ENCODE measurements at regions not wholly inside any gene's neighbourhood (a gene's known extent, or its start where the extent isn't known, plus 50 kb on each side); places are given as distances from the start of the nearest gene placed in this dataset.

DNA sequence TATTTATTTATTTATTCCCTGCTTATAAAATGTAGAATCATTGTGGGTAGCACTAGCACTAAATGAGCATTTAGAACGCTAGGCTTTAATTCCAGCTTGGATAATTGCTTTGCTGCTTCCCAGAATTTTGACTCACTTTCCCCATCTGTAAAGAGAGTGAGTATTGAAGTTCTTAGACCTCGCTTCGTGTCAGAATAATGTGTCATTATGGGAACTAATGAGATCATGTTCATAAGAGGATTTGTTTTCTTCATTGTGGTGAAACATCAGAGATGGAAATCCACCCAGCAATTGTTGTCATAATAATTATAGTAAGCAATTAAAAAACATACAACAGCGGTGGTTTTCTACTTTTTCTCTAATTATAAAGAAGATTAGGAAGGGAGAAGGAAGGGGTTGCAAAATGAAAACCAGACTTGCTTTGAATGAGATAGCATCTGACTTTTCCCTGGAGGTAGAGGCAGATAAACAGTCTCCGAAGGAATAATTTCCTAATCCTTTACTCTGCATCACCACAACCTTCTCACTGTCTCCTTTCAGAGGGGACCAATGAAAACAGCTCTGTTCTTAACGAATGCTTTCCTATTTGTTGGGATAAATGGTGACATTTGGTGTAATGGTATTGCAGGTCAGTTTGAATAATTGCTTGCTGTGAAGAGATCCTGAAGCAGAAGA is 86.8 kb upstream of the ARHGAP5 start:
- Histone ChIP-seq H2AFZ (ENCODE audit: low read length) (no peak overlapping the region), H3K4me3 (ENCODE audit: low read length) (no peak overlapping the region), H4K20me1 (ENCODE audit: insufficient read depth, low read depth, low read length) (no peaks in the 10 kb centered on the region), H3K9me3 (ENCODE audit: low read length) (no peaks in the 10 kb centered on the region), H3K9me2 (replicated peaks; ENCODE audit: insufficient read depth, low read length) (no peaks in the 10 kb centered on the region), H3K27me3 (ENCODE audit: low read length) (no peaks in the 10 kb centered on the region), H3K4me2 (ENCODE audit: low read depth, low read length, poor library complexity, severe bottlenecking) (no peak overlapping the region), H3K36me3 (ENCODE audit: insufficient read depth, low read length) (no peaks in the 10 kb centered on the region), H3K79me2 (ENCODE audit: low read length) (no peaks in the 10 kb centered on the region), H3K9ac (ENCODE audit: low read length) (no peak overlapping the region), H3K4me1 (ENCODE audit: low read length) (no peaks in the 10 kb centered on the region), H3K27ac (ENCODE audit: low read length) (no peak overlapping the region)
- no peak for DNase-seq

DNA sequence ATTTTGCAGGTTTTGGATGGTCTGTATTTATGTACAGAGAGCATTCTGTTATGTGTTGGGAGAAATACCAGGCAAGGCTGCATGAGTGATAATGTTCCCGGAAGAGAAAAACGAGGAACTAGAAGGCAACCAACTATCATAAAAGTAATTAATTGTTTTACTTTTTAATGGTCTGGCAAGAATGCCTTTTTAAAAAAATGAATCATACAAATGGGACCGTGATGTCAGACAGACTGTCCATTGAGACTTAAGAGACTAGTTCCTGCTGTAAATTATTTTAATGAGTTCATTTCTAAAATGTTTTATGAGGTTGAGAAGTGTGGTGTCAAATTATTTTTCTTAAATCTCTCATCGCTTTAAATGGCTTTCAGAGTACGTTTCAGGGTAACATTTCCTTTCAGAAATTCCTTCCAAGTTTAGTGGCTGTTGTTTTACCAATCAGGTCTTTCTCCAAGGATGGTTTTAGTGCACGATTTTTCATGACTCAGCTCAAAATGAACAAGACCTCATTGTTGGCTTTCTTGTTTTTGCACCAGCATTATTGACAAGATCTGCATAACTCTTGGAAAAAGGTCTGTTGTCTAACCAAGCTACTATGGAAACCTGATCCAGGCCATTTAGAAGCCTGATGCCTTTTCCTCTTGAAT is 86.1 kb upstream of the ARHGAP5 start:
- Histone ChIP-seq H4K20me1 (ENCODE audit: insufficient read depth, low read depth, low read length) (no peaks in the 10 kb centered on the region), H3K9me2 (replicated peaks; ENCODE audit: insufficient read depth, low read length) (no peaks in the 10 kb centered on the region), H2AFZ (ENCODE audit: low read length) (no peak overlapping the region), H3K4me3 (ENCODE audit: low read length) (no peak overlapping the region), H3K9me3 (ENCODE audit: low read length) (no peaks in the 10 kb centered on the region), H3K27me3 (ENCODE audit: low read length) (no peaks in the 10 kb centered on the region), H3K4me2 (ENCODE audit: low read depth, low read length, poor library complexity, severe bottlenecking) (no peak overlapping the region), H3K4me1 (ENCODE audit: low read length) (no peaks in the 10 kb centered on the region), H3K36me3 (ENCODE audit: insufficient read depth, low read length) (no peaks in the 10 kb centered on the region), H3K27ac (ENCODE audit: low read length) (no peak overlapping the region), H3K79me2 (ENCODE audit: low read length) (no peaks in the 10 kb centered on the region), H3K9ac (ENCODE audit: low read length) (no peak overlapping the region)
- no peak for DNase-seq

DNA sequence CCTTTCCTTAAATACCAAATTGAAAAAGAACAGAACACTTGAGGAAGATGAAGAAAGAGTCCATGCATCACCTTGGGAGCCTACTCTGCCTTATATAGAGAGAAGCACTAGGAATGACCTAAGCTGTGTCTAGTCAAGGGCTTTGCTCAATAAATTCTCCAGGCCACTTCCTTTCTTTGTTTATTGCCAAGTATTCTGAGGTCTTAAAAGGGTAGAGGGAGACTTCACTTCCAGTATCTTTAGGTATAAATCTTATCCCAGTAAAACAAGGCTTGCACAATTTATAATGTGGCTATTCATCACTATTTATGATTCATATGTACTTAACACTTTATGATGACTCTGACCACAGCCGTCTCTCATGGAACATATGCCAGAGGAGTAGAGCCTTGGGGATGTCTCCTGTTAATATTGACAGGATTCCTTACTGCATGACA is 85.1 kb upstream of the ARHGAP5 start:
- Histone ChIP-seq H3K27ac (ENCODE audit: low read length) (no peak overlapping the region), H3K79me2 (ENCODE audit: low read length) (no peaks in the 10 kb centered on the region), H2AFZ (ENCODE audit: low read length) (no peak overlapping the region), H3K4me1 (ENCODE audit: low read length) (no peaks in the 10 kb centered on the region), H3K4me3 (ENCODE audit: low read length) (no peak overlapping the region), H3K9me3 (ENCODE audit: low read length) (no peaks in the 10 kb centered on the region), H3K9me2 (replicated peaks; ENCODE audit: insufficient read depth, low read length) (no peaks in the 10 kb centered on the region), H3K4me2 (ENCODE audit: low read depth, low read length, poor library complexity, severe bottlenecking) (no peak overlapping the region), H3K9ac (ENCODE audit: low read length) (no peak overlapping the region), H4K20me1 (ENCODE audit: insufficient read depth, low read depth, low read length) (no peaks in the 10 kb centered on the region), H3K27me3 (ENCODE audit: low read length) (no peaks in the 10 kb centered on the region), H3K36me3 (ENCODE audit: insufficient read depth, low read length) (no peaks in the 10 kb centered on the region)
- DNase-seq = no peak

DNA sequence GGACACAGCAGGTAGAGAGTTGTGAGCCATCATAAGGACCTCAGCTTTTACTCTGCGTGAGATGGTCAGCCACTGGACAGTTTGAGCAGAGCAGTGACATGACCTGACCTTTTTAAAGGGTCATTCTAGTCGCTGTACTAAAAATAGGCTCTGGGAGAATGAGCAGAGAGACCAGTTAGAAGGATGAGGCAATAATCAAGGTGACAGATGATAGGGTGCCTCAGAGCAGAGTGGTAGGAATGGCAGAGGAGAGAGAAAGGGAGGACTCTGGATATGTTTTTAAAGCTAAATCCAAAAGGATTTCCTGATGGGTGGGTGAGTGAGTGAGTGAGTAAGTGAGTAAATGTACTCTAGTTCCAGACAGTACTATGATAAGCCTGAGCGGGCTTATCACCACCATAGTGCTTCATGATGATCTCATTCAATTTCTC is 83.6 kb upstream of the ARHGAP5 start:
- H3K4me3 ChIP-seq (ENCODE audit: low read length) = no peak overlapping the region
- H2AFZ ChIP-seq (ENCODE audit: low read length) = no peak overlapping the region
- no peaks in the 10 kb centered on the region for H3K9me3 ChIP-seq (ENCODE audit: low read length)
- no peaks in the 10 kb centered on the region for H3K27me3 ChIP-seq (ENCODE audit: low read length)
- H3K4me1 ChIP-seq (ENCODE audit: low read length) = no peaks in the 10 kb centered on the region
- H3K9me2 ChIP-seq (replicated peaks; ENCODE audit: insufficient read depth, low read length) = no peaks in the 10 kb centered on the region
- H3K79me2 ChIP-seq (ENCODE audit: low read length) = no peaks in the 10 kb centered on the region
- H4K20me1 ChIP-seq (ENCODE audit: insufficient read depth, low read depth, low read length) = no peaks in the 10 kb centered on the region
- H3K4me2 ChIP-seq (ENCODE audit: low read depth, low read length, poor library complexity, severe bottlenecking) = no peak overlapping the region
- H3K27ac ChIP-seq (ENCODE audit: low read length) = no peak overlapping the region
- no peaks in the 10 kb centered on the region for H3K36me3 ChIP-seq (ENCODE audit: insufficient read depth, low read length)
- DNase-seq = no peak
- no peak overlapping the region for H3K9ac ChIP-seq (ENCODE audit: low read length)

DNA sequence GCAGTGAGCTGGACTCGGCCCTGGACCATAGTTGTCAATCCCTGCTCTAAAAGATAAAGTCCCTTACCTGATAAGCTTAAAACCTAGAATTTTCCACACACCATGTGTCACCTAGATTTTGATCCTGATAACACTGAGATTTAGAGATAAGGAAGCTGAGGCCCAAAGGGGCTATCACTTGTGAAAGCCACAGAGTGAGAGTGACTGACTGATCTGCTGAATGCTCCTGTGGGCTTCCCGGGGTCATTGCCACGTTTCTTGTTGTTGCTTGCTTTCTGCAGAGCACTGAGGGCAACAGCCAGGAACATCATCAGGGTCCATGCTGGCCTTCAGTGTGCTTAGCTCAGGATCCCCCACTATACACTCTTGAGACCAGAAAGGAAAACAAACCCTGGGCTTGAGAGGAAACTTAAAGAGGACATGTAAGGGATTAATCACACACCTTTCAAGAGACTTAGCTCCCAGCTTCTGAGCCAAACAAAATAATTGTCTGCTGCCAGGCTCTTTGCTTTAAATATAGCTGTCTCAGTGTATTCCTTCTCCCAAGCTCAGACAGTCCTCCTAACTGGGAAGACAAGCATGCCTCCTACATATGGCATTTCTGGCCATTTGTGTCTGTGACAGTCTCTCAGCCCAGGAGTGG is 82.6 kb upstream of the ARHGAP5 start:
- Histone ChIP-seq H3K79me2 (ENCODE audit: low read length) (no peaks in the 10 kb centered on the region), H3K27me3 (ENCODE audit: low read length) (no peaks in the 10 kb centered on the region), H3K4me3 (ENCODE audit: low read length) (no peak overlapping the region), H3K4me2 (ENCODE audit: low read depth, low read length, poor library complexity, severe bottlenecking) (no peak overlapping the region), H3K9me2 (replicated peaks; ENCODE audit: insufficient read depth, low read length) (no peaks in the 10 kb centered on the region), H4K20me1 (ENCODE audit: insufficient read depth, low read depth, low read length) (no peaks in the 10 kb centered on the region), H3K4me1 (ENCODE audit: low read length) (no peaks in the 10 kb centered on the region), H3K9ac (ENCODE audit: low read length) (no peak overlapping the region), H3K9me3 (ENCODE audit: low read length) (no peaks in the 10 kb centered on the region), H3K27ac (ENCODE audit: low read length) (no peak overlapping the region), H2AFZ (ENCODE audit: low read length) (no peak overlapping the region), H3K36me3 (ENCODE audit: insufficient read depth, low read length) (no peaks in the 10 kb centered on the region)
- DNase-seq = no peak

DNA sequence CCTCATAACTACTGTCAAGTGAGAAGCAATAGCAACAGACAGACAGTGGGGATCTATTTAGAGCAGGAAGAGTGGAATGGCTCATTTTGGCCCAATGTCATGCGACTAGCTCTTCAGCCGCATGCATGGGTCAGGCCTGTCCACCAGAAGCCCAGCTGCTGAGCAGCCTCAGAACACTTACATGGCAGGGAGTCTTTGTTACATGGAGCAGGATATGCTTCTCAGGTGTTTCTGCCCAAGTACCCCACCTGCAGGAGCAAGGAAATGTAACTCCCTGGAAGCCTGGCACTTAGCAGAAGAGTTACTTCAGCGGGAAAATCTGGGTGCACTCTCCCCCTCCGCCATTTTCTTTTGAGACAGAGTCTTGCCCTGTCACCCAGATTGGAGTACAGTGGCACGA is 73.5 kb upstream of the ARHGAP5 start:
- Histone ChIP-seq H3K9me3 (ENCODE audit: low read length) (no peaks in the 10 kb centered on the region), H3K4me1 (ENCODE audit: low read length) (peaks cover 13% of the 10 kb centered on the region), H3K9ac (ENCODE audit: low read length) (no peak overlapping the region), H3K4me3 (ENCODE audit: low read length) (no peak overlapping the region), H3K79me2 (ENCODE audit: low read length) (no peaks in the 10 kb centered on the region), H2AFZ (ENCODE audit: low read length) (no peak overlapping the region), H3K36me3 (ENCODE audit: insufficient read depth, low read length) (no peaks in the 10 kb centered on the region), H3K9me2 (replicated peaks; ENCODE audit: insufficient read depth, low read length) (no peaks in the 10 kb centered on the region), H3K27me3 (ENCODE audit: low read length) (0 out of 2 replicates have a peak, but pooled peaks cover 4% of the 10 kb centered on the region), H4K20me1 (ENCODE audit: insufficient read depth, low read depth, low read length) (no peaks in the 10 kb centered on the region), H3K4me2 (ENCODE audit: low read depth, low read length, poor library complexity, severe bottlenecking) (no peak overlapping the region), H3K27ac (ENCODE audit: low read length) (no peak overlapping the region)
- DNase-seq = no peak

DNA sequence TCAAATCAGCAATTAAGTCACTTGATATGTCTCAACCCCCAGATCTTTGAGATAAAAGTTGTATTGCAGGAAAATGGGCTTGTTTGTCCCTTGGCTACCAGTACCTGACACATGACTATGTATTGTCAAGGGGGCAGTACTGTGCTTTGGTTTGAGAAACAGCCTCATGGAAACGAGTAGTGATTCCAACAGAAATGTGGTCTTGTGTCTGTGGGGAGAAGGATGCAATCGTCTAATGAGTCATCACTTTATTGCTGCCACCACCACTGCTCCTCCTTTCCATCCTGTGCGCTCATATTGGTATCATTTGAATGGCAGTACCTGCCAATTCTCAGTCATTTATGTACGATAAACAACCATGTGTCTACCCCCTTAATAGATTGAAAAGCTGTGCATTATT is 72.8 kb upstream of the ARHGAP5 start:
- Histone ChIP-seq H3K36me3 (ENCODE audit: insufficient read depth, low read length) (no peaks in the 10 kb centered on the region), H4K20me1 (ENCODE audit: insufficient read depth, low read depth, low read length) (no peaks in the 10 kb centered on the region), H3K9me3 (ENCODE audit: low read length) (no peaks in the 10 kb centered on the region), H3K27ac (ENCODE audit: low read length) (no peak overlapping the region), H2AFZ (ENCODE audit: low read length) (no peak overlapping the region), H3K4me3 (ENCODE audit: low read length) (no peak overlapping the region), H3K9ac (ENCODE audit: low read length) (no peak overlapping the region), H3K4me2 (ENCODE audit: low read depth, low read length, poor library complexity, severe bottlenecking) (no peak overlapping the region), H3K79me2 (ENCODE audit: low read length) (no peaks in the 10 kb centered on the region), H3K9me2 (replicated peaks; ENCODE audit: insufficient read depth, low read length) (no peaks in the 10 kb centered on the region), H3K4me1 (ENCODE audit: low read length) (peaks cover 13% of the 10 kb centered on the region), H3K27me3 (ENCODE audit: low read length) (0 out of 2 replicates have a peak, but pooled peaks cover 4% of the 10 kb centered on the region)
- no peak for DNase-seq

DNA sequence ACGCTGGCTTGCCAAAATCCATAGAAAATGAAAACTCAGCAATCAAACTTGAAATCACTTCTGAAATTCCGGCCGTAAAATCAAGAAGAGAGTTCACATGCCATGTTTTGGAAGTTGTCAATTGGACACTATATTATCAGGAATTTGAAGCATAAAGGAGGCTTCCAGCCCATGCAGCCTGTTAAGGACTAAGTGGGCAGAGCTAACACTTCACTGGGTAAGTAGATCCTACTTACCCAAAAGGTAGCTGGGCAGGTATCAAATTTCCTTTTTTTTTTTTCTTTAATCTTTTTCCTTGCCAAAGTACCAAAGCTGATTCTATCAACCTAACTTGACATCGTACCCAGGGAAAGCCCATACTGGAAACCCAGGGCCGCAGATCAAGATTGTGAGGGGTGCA is 71.5 kb upstream of the ARHGAP5 start:
- Histone ChIP-seq H3K36me3 (ENCODE audit: insufficient read depth, low read length) (no peaks in the 10 kb centered on the region), H3K4me1 (ENCODE audit: low read length) (peaks cover 5% of the 10 kb centered on the region), H3K27me3 (ENCODE audit: low read length) (0 out of 2 replicates have a peak, but pooled peaks cover 4% of the 10 kb centered on the region), H4K20me1 (ENCODE audit: insufficient read depth, low read depth, low read length) (no peaks in the 10 kb centered on the region), H3K27ac (ENCODE audit: low read length) (no peak overlapping the region), H3K9me3 (ENCODE audit: low read length) (no peaks in the 10 kb centered on the region), H3K9ac (ENCODE audit: low read length) (no peak overlapping the region), H3K79me2 (ENCODE audit: low read length) (no peaks in the 10 kb centered on the region), H2AFZ (ENCODE audit: low read length) (no peak overlapping the region), H3K4me3 (ENCODE audit: low read length) (no peak overlapping the region), H3K4me2 (ENCODE audit: low read depth, low read length, poor library complexity, severe bottlenecking) (no peak overlapping the region), H3K9me2 (replicated peaks; ENCODE audit: insufficient read depth, low read length) (no peaks in the 10 kb centered on the region)
- DNase-seq = no peak
